Mucosa of gallbladder (tissue), 1 donor: ENCODE measurements at regions not wholly inside any gene's neighbourhood (a gene's known extent, or its start where the extent isn't known, plus 50 kb on each side); places are given as distances from the start of the nearest gene placed in this dataset.

Source experiments
- DNase-seq: peaks from one replicate; pipeline ENCODE4 v3.0.0-alpha.2; 2020; ENCODE audit warnings: low spot score
- donor health status: DM: no; HTN: no; CAD: no.

DNA sequence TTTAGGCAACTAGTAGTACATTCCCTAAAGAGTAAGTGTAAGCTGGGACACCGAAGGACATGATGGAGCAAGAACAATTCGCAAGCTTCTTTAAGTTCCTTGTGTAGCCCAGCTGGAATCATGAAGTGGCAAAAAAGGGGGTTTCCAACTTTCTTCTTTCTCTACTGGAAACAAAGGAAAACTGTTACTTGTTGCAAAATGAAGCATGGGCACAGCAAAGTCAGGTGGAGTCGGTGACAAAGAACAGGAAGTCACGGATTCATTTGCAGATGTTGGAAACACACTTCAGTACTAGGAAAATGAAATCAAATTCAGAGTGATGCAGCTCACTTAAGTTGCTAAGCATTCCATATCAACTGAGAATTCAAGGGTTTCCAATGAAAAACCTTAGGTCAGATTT lies 706.9 kb upstream of the STXBP6 start:
- DNase-seq, result no peak

- no peak for DNase-seq
These were observed 703.2 kb upstream of the STXBP6 start for GRCh38 chr14:25753130-25753529.

- no peak for DNase-seq
These were observed 700.5 kb upstream of the STXBP6 start for GRCh38 chr14:25750436-25750835.
